ENCODE measurements at regions not wholly inside any gene's neighbourhood (a gene's known extent, or its start where the extent isn't known, plus 50 kb on each side); places are given as distances from the start of the nearest gene placed in this dataset.

DNA sequence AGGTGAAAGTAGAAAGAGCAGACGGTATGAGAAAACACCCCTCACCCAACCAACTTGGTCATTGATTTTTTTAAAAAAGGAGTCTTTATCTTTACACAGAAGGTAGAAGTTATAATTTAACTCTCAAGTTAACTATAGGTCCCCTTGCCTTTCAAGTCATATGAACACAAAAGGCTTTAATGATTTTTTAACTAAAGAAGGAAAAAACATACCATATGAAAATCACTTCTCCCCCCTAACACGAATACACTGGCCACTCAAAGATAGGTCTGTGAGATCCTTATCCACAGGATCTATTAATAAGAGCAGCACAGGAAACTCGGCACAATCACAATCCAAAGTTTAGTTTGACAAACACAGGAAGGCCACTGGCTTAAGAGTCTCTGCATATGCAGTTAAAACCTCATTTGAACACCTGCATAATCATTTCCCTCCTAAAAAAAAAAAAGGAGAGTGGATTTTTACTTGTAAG lies 138.0 kb downstream of the ENC1 start:
- TF ChIP-seq, protein P1, sequence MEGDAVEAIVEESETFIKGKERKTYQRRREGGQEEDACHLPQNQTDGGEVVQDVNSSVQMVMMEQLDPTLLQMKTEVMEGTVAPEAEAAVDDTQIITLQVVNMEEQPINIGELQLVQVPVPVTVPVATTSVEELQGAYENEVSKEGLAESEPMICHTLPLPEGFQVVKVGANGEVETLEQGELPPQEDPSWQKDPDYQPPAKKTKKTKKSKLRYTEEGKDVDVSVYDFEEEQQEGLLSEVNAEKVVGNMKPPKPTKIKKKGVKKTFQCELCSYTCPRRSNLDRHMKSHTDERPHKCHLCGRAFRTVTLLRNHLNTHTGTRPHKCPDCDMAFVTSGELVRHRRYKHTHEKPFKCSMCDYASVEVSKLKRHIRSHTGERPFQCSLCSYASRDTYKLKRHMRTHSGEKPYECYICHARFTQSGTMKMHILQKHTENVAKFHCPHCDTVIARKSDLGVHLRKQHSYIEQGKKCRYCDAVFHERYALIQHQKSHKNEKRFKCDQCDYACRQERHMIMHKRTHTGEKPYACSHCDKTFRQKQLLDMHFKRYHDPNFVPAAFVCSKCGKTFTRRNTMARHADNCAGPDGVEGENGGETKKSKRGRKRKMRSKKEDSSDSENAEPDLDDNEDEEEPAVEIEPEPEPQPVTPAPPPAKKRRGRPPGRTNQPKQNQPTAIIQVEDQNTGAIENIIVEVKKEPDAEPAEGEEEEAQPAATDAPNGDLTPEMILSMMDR (IDR thresholded peaks at IDR 0.05; ENCODE audit: unreplicated experiment) = no peak
- peak overlapping the region; percentile 31 for H3K27ac Mint-ChIP-seq (ENCODE audit: unreplicated experiment)
- no TSS peak for BruUV-seq (replicated peaks)
- CTCF ChIA-PET = interaction anchor here (1.7 kb wide), 1 partner anchor 8 kb away, joined by 4 read pairs; no protein-coding TSS in a partner anchor
- intact Hi-C loops (cut with micrococcal nuclease; ENCODE audit: unreplicated experiment) = loop anchor here (5.0 kb wide), 3 partner anchors 85 to 175 kb away; no protein-coding TSS in a partner anchor
- H3K36me3 Mint-ChIP-seq (ENCODE audit: insufficient read depth, unreplicated experiment) = no peaks in the 10 kb centered on the region
- peaks cover 55% of the 10 kb centered on the region for H3K4me1 Mint-ChIP-seq (ENCODE audit: low read depth, unreplicated experiment)
- no peaks in the 10 kb centered on the region for H3K27me3 Mint-ChIP-seq (ENCODE audit: unreplicated experiment)
- DNase-seq = peak; percentile 22
- peak overlapping the region; percentile 20 for H3K4me3 Mint-ChIP-seq (ENCODE audit: low read depth, unreplicated experiment)
- H3K9me3 Mint-ChIP-seq (ENCODE audit: low read depth, unreplicated experiment) = no peaks in the 10 kb centered on the region

DNA sequence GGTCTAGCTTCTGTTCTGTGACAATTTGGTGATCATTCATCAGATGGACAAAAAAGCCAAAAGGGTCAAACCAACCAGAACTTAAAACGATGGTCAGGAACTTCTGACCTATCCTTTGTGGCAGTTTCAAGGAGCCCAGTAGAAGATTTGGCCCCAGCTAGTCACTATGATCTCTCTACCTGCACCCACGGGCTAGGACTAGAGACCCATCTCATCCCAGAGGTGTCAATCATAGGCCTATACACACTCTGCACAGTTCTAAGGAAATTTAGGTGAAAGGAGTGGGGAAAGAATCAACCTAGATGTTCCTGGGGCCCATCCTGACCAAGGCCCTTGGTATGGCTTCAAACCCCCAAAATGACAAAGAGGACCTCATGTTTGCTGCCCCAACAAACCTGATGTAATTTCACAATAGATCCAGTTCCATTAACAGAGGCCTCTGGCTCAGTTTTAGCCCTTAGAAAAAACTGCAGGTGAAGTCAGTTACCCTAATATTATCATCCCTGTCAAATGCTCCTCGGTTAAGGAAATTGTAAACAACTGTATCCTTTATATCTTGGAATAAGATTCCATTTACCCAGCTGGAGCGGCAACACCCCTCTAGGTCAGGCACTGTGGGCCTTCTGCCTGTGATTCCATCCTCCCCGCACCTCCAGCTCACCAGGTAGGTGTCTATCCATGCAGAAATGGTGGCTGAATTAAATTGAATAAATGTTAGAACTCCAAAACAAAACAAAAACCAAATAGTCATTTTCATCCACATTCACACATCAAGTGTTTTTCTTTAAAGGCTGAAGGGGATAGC lies 138.7 kb downstream of the ENC1 start:
- TF ChIP-seq, protein P1 (IDR thresholded peaks at IDR 0.05; ENCODE audit: unreplicated experiment) = no peak
- BruUV-seq (replicated peaks) = no TSS peak
- peak; percentile 19 for DNase-seq
- intact Hi-C loops (cut with micrococcal nuclease; ENCODE audit: unreplicated experiment) = loop anchor here (2.0 to 5.0 kb wide), 4 partner anchors 85 to 175 kb away; no protein-coding TSS in a partner anchor
- H3K9me3 Mint-ChIP-seq (ENCODE audit: low read depth, unreplicated experiment) = no peaks in the 10 kb centered on the region
- H3K27me3 Mint-ChIP-seq (ENCODE audit: unreplicated experiment) = no peaks in the 10 kb centered on the region
- H3K36me3 Mint-ChIP-seq (ENCODE audit: insufficient read depth, unreplicated experiment) = no peaks in the 10 kb centered on the region
- peak overlapping the region; percentile 31 for H3K27ac Mint-ChIP-seq (ENCODE audit: unreplicated experiment)
- peak overlapping the region; percentile 20 for H3K4me3 Mint-ChIP-seq (ENCODE audit: low read depth, unreplicated experiment)
- CTCF ChIA-PET = interaction anchor here (0.5 to 1.7 kb wide), 2 partner anchors 9 to 412 kb away, joined by 3 to 4 read pairs; no protein-coding TSS in a partner anchor
- peaks cover 55% of the 10 kb centered on the region for H3K4me1 Mint-ChIP-seq (ENCODE audit: low read depth, unreplicated experiment)

DNA sequence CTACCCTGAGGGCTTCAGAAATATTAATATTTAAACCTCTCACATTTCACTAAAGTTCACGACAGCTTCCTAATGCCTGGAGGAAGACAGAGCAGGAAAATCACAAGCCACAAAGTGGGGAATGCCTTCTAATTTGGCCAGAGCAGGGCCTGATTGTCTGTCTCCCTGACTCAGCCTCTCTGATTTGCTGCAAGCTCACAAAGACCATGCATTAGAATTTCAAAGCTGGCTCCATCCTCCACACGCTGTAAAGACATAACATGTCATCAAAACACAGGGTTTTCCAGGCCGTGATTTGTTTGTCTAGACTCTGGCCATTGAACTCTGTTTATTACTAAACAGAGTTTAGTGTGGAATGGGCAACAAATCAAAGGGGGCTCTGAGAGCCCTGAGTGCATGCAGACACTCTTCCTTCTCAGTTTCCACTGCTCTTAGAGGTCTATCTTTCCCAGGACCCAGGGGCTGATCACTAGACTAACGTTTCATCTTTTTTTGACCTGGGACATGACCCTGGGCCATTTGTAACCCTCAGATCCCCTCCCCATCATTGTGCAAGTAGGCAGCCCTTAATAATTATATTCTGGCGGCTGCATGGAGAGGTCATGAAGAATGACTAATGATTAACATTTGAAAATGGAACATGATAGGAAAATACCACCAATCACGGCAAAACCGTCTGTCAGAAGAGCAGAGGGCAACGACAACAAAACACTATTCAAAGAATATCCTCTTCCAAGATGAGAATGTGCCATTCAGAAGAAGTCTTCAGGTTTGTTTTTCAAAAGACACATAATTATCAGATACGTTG lies 140.2 kb downstream of the ENC1 start:
- intact Hi-C loops (cut with micrococcal nuclease; ENCODE audit: unreplicated experiment) = loop anchor here (2.0 to 5.0 kb wide), 4 partner anchors 87 to 173 kb away; no protein-coding TSS in a partner anchor

More for the DNA sequence above, 140.2 kb downstream of the ENC1 start:
- no peaks in the 10 kb centered on the region for H3K36me3 Mint-ChIP-seq (ENCODE audit: insufficient read depth, unreplicated experiment)
- TF ChIP-seq, protein P1 (IDR thresholded peaks at IDR 0.05; ENCODE audit: unreplicated experiment) = no peak
- H3K27me3 Mint-ChIP-seq (ENCODE audit: unreplicated experiment) = no peaks in the 10 kb centered on the region
- no peak overlapping the region for H3K4me3 Mint-ChIP-seq (ENCODE audit: low read depth, unreplicated experiment)
- no peaks in the 10 kb centered on the region for H3K9me3 Mint-ChIP-seq (ENCODE audit: low read depth, unreplicated experiment)
- H3K27ac Mint-ChIP-seq (ENCODE audit: unreplicated experiment) = peak overlapping the region; percentile 63
- BruUV-seq (replicated peaks) = no TSS peak
- CTCF ChIA-PET = interaction anchor here (0.6 to 1.7 kb wide), 6 partner anchors 9 to 676 kb away, joined by 3 to 7 read pairs (median 4); no protein-coding TSS in a partner anchor
- peaks cover 55% of the 10 kb centered on the region for H3K4me1 Mint-ChIP-seq (ENCODE audit: low read depth, unreplicated experiment)
- DNase-seq = peak; percentile 21

All from Calu3 (cell line).